HL-60 (cell line): ENCODE measurements at regions not wholly inside any gene's neighbourhood (a gene's known extent, or its start where the extent isn't known, plus 50 kb on each side); places are given as distances from the start of the nearest gene placed in this dataset.

Experiments used
- DNase-seq, 2 experiments: peaks; one replicate each; pipeline ENCODE4 v3.0.0-alpha.2; 2010 to 2020; ENCODE audit warnings: low read depth in 1 of 2, low spot score in 1 of 2
- H3K27ac ChIP-seq: fragments of 250-450 bp; sonication (Bioruptor Pico); replicated peaks from 2 replicates; pipeline ENCODE4 v1.5.1; 2020; ENCODE audit warnings: mild to moderate bottlenecking, moderate library complexity
- H3K27me3 ChIP-seq: fragments of 250-450 bp; sonication (Bioruptor Pico); 2 replicates; pipeline ENCODE4 v1.5.1; 2021; ENCODE audit warnings: mild to moderate bottlenecking, moderate library complexity; ENCODE audit not compliant: insufficient read depth, poor library complexity, severe bottlenecking
- H3K4me3 ChIP-seq: replicated peaks from 2 replicates; pipeline ENCODE4 v1.5.1; 2011; ENCODE audit warnings: mild to moderate bottlenecking, control low read depth, low read length; ENCODE audit not compliant: insufficient read depth
- CTCF ChIP-seq: IDR thresholded peaks from one replicate; pipeline ENCODE4 v1.5.1; 2011; ENCODE audit warnings: low read length, control low read depth, inconsistent platforms; ENCODE audit not compliant: insufficient read depth
- GABPA ChIP-seq: IDR thresholded peaks from 2 replicates; pipeline ENCODE4 v1.6.1; 2012; ENCODE audit warnings: low read depth
- POLR2AphosphoS5 ChIP-seq: IDR thresholded peaks from 2 replicates; pipeline ENCODE4 v1.6.1; 2012; ENCODE audit warnings: low read depth
- REST ChIP-seq: IDR thresholded peaks from 2 replicates; pipeline ENCODE4 v1.6.1; 2012; ENCODE audit warnings: low read depth; ENCODE audit not compliant: insufficient replicate concordance
- SPI1 ChIP-seq: IDR thresholded peaks from 2 replicates; pipeline ENCODE4 v1.6.1; 2012; ENCODE audit warnings: low read depth, mild to moderate bottlenecking, borderline replicate concordance

GRCh38 chr13:20348645-20349408, 116.7 kb upstream of the GJB6 start:
- TF ChIP-seq SPI1 (no peak), REST (no peak), GABPA (no peak), CTCF (no peak), POLR2AphosphoS5 (no peak)
- no peak for DNase-seq
- Histone ChIP-seq H3K27me3 (no peaks in the 10 kb centered on the region), H3K4me3 (no peak overlapping the region), H3K27ac (no peak overlapping the region)

- Histone ChIP-seq H3K4me3 (no peak overlapping the region), H3K27ac (no peak overlapping the region), H3K27me3 (no peaks in the 10 kb centered on the region)
- TF ChIP-seq CTCF (no peak), GABPA (no peak), SPI1 (no peak), POLR2AphosphoS5 (no peak), REST (no peak)
- DNase-seq, result no peak
These were observed 115.9 kb upstream of the GJB6 start for GRCh38 chr13:20348018-20348417.

GRCh38 chr13:20344836-20345490, 112.8 kb upstream of the GJB6 start:
- no peak overlapping the region for H3K4me3 ChIP-seq
- DNase-seq, result no peak
- TF ChIP-seq REST, result no peak
- no peak for TF ChIP-seq POLR2AphosphoS5
- TF ChIP-seq CTCF, result no peak
- no peak for TF ChIP-seq GABPA
- no peak for TF ChIP-seq SPI1
- no peak overlapping the region for H3K27ac ChIP-seq
- H3K27me3 ChIP-seq, result no peaks in the 10 kb centered on the region
